Tibial nerve (tissue), 4 donors: ENCODE measurements at regions not wholly inside any gene's neighbourhood (a gene's known extent, or its start where the extent isn't known, plus 50 kb on each side); places are given as distances from the start of the nearest gene placed in this dataset.

Source experiments
- CTCF ChIP-seq, 5 experiments: fragments of 200-600 bp in 3 of 5; fragments of 450-650 bp in 2 of 5; sonication (generic) in 3 of 5; IDR thresholded peaks; one replicate each; pipeline ENCODE4 v1.5.1; 2016 to 2019; ENCODE audit warnings: antibody characterized with exemption in 5 of 5, mild to moderate bottlenecking in 3 of 5, moderate library complexity in 2 of 5
- EP300 ChIP-seq, 2 donors: sonication (generic); formaldehyde crosslinking; IDR thresholded peaks; one replicate each; pipeline ENCODE4 v1.6.1; 2017; ENCODE audit warnings: antibody characterized with exemption in 2 of 2, mild to moderate bottlenecking in 1 of 2

DNA sequence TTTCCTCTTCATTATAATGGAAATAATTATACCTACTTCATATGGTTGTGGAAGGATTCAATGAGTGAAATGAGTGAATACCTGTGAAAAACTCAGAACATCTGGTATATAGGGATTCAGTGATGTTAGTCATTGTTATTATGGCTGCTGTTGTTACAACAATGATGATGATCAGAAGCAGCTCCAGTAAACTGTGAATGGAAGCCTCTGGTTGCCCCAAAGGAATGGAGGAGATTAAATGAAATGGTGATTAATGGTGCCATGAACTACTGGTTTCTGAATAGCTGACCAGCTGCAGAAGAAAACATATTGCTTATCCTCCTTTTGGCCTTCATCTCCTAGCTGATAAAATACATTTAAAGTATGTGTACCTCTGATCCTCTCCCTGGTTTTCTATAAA lies 372.0 kb downstream of the ARHGEF28 start:
- TF ChIP-seq CTCF (IDR thresholded peaks at IDR 0.05) (no peak), EP300 (IDR thresholded peaks at IDR 0.05) (no peak)
